ENCODE measurements at regions not wholly inside any gene's neighbourhood (a gene's known extent, or its start where the extent isn't known, plus 50 kb on each side); places are given as distances from the start of the nearest gene placed in this dataset.
"Not testable (repeated sequence)": the region's sequence is repeated elsewhere in the genome, so short reads cannot be mapped to it uniquely, and the experiment has no call there.

GRCh38 chr7:35975851-35976454 is 175.1 kb downstream of the SEPTIN7 start:
- H3K4me3 ChIP-seq (ENCODE audit: low read depth, low read length): no peak overlapping the region
- peak; percentile 65 for DNase-seq (ENCODE audit: low read depth)
- TF ChIP-seq CTCF (IDR thresholded peaks at IDR 0.05; ENCODE audit: low read depth, low read length, missing control alignments): peak; percentile 79

- DNase-seq (ENCODE audit: low read depth): not testable (repeated sequence)
Observed at GRCh38 chr7:35978816-35979640, 174.0 kb upstream of the EEPD1 start.

GRCh38 chr7:35982600-35982999 is 170.5 kb upstream of the EEPD1 start:
- no peak for DNase-seq (ENCODE audit: low read depth)
- no peak overlapping the region for H3K4me3 ChIP-seq (ENCODE audit: low read depth, low read length)
- no peak for TF ChIP-seq CTCF (IDR thresholded peaks at IDR 0.05; ENCODE audit: low read depth, low read length, missing control alignments)

More at GRCh38 chr7:35978816-35979640, 174.0 kb upstream of the EEPD1 start:
- not testable (repeated sequence) for H3K4me3 ChIP-seq (ENCODE audit: low read depth, low read length)

GRCh38 chr7:35983626-35984025 is 169.4 kb upstream of the EEPD1 start:
- TF ChIP-seq CTCF (IDR thresholded peaks at IDR 0.05; ENCODE audit: low read depth, low read length, missing control alignments): no peak
- H3K4me3 ChIP-seq (ENCODE audit: low read depth, low read length): no peak overlapping the region
- no peak for DNase-seq (ENCODE audit: low read depth)

- DNase-seq (ENCODE audit: low read depth): peak; percentile 10
- no peak overlapping the region for H3K4me3 ChIP-seq (ENCODE audit: low read depth, low read length)
- peak; percentile 91 for TF ChIP-seq CTCF (IDR thresholded peaks at IDR 0.05; ENCODE audit: low read depth, low read length, missing control alignments)
Observed at GRCh38 chr7:35985126-35985754, 167.8 kb upstream of the EEPD1 start.

- H3K4me3 ChIP-seq (ENCODE audit: low read depth, low read length): no peak overlapping the region
- DNase-seq (ENCODE audit: low read depth): no peak
- no peak for TF ChIP-seq CTCF (IDR thresholded peaks at IDR 0.05; ENCODE audit: low read depth, low read length, missing control alignments)
Observed at GRCh38 chr7:35987016-35987415, 166.0 kb upstream of the EEPD1 start.

GRCh38 chr7:35988105-35988504 is 164.9 kb upstream of the EEPD1 start:
- TF ChIP-seq CTCF (IDR thresholded peaks at IDR 0.05; ENCODE audit: low read depth, low read length, missing control alignments): no peak
- DNase-seq (ENCODE audit: low read depth): no peak
- H3K4me3 ChIP-seq (ENCODE audit: low read depth, low read length): no peak overlapping the region
